PC-3 (cell line): ENCODE measurements at regions not wholly inside any gene's neighbourhood (a gene's known extent, or its start where the extent isn't known, plus 50 kb on each side); places are given as distances from the start of the nearest gene placed in this dataset.

ENCODE experiments used
- ATAC-seq: fragments of 200-7000 bp; cut with Tn5 transposase; 2 replicates; pipeline ENCODE4 v1.9.1; 2020; ENCODE audit warnings: mild to moderate bottlenecking, moderate library complexity
- BruUV-seq: library from RNA; stranded (reverse); fragments of 400-500 nt; replicated peaks from 2 replicates; lab custom pipeline; 2021; lab: Mats Ljungman, UMichigan
- CTCF ChIA-PET: fragments of 300-600 bp; sonication (Branson Sonifier 250); formaldehyde crosslinking; loops from one replicate; lab custom pipeline; 2022; ENCODE audit warnings: antibody characterized with exemption; lab: Charles Lee
- POLR2A ChIA-PET: fragments of 300-600 bp; sonication (Branson Sonifier 250); formaldehyde crosslinking; loops from one replicate; lab custom pipeline; 2022; ENCODE audit warnings: antibody characterized with exemption; ENCODE audit not compliant: unreplicated experiment; lab: Charles Lee
- DNase-seq: peaks from one replicate; pipeline ENCODE4 v3.0.0-alpha.2; 2015
- H2AFZ ChIP-seq: fragments of 300-600 bp; sonication (generic); 2 replicates; pipeline ENCODE4 v1.6.0; 2016; ENCODE audit warnings: antibody characterized with exemption, low read length
- H3F3A ChIP-seq: fragments of 300-600 bp; sonication (generic); one replicate; pipeline ENCODE4 v1.6.0; 2017; ENCODE audit warnings: antibody characterized with exemption, low read length, control low read depth, mild to moderate bottlenecking; ENCODE audit not compliant: unreplicated experiment
- H3K27ac ChIP-seq: fragments of 300-600 bp; sonication (generic); 2 replicates; pipeline ENCODE4 v1.5.1; 2016; ENCODE audit warnings: mild to moderate bottlenecking, low read length
- H3K27me3 ChIP-seq: fragments of 300-600 bp; sonication (generic); 2 replicates; pipeline ENCODE4 v1.6.1; 2016; ENCODE audit warnings: low read length, mixed read lengths
- H3K36me3 ChIP-seq: fragments of 300-600 bp; sonication (generic); 2 replicates; pipeline ENCODE4 v1.6.1; 2016; ENCODE audit warnings: low read depth, mixed run types, low read length, mixed read lengths
- H3K4me1 ChIP-seq: fragments of 300-600 bp; sonication (generic); 2 replicates; pipeline ENCODE4 v1.5.1; 2016; ENCODE audit warnings: low read length; ENCODE audit not compliant: insufficient read depth
- H3K4me2 ChIP-seq: fragments of 300-600 bp; sonication (generic); 2 replicates; pipeline ENCODE4 v1.6.0; 2016; ENCODE audit warnings: low read length
- H3K4me3 ChIP-seq: fragments of 300-600 bp; sonication (generic); 2 replicates; pipeline ENCODE4 v1.5.1; 2016; ENCODE audit warnings: mild to moderate bottlenecking, low read length, mixed read lengths
- H3K79me2 ChIP-seq: fragments of 300-600 bp; sonication (generic); 2 replicates; pipeline ENCODE4 v1.6.1; 2017; ENCODE audit warnings: low read length, mixed read lengths
- H3K9ac ChIP-seq: fragments of 300-600 bp; sonication (generic); 2 replicates; pipeline ENCODE4 v1.6.0; 2016; ENCODE audit warnings: mild to moderate bottlenecking, low read length
- H3K9me2 ChIP-seq: fragments of 300-600 bp; sonication (generic); replicated peaks from 2 replicates; pipeline ENCODE4 v1.6.1; 2016; ENCODE audit warnings: mixed run types, low read length, mixed read lengths
- H3K9me3 ChIP-seq: fragments of 300-600 bp; sonication (generic); 2 replicates; pipeline ENCODE4 v1.6.1; 2016; ENCODE audit warnings: low read length, mixed read lengths
- H4K20me1 ChIP-seq: fragments of 300-600 bp; sonication (generic); 2 replicates; pipeline ENCODE4 v1.6.1; 2016; ENCODE audit warnings: low read length, mixed read lengths
- CTCF ChIP-seq: fragments of 300-600 bp; sonication (generic); conservative IDR thresholded peaks from 2 replicates; pipeline ENCODE4 v1.5.1; 2017; ENCODE audit warnings: antibody characterized with exemption, low read depth, mild to moderate bottlenecking, low read length
- EZH2 ChIP-seq: fragments of 300-600 bp; sonication (generic); IDR thresholded peaks from one replicate; pipeline ENCODE4 v1.6.1; 2017; ENCODE audit warnings: antibody characterized with exemption, mild to moderate bottlenecking, low read length; ENCODE audit not compliant: unreplicated experiment
- EZH2phosphoT487 ChIP-seq: fragments of 300-600 bp; sonication (generic); IDR thresholded peaks from 2 replicates; pipeline ENCODE4 v1.6.1; 2018; ENCODE audit warnings: mild to moderate bottlenecking, antibody characterized with exemption, low read length, borderline replicate concordance
- intact Hi-C: fragments of 100-400 bp; cut with micrococcal nuclease; formaldehyde crosslinking; loops from 2 replicates; pipeline ENCODE4 v1.9.0; 2023

DNA sequence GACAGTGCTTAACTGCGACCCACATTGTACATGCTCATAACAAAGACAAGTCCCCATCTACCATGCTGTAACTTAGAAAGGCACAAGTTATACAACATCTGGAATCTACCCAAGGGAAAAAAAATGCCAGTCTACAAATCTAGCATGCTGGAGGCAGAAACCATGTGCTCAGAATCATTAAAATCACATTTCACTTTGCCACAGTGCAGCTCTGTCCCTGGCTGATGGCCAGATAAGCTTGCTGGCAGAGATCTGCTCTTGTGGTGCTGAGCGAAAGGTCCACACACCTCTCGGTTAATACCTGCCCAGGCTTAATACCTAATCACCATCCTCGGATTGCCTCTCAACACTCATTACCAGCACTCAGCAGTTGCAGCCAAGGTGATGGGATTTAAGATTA, 74.1 kb upstream of the UQCRFS1 start:
- Histone ChIP-seq H3K9me2 (no peaks in the 10 kb centered on the region), H3K4me3 (no peak overlapping the region), H2AFZ (no peak overlapping the region), H4K20me1 (no peaks in the 10 kb centered on the region), H3F3A (no peaks in the 10 kb centered on the region), H3K27ac (no peak overlapping the region), H3K4me2 (no peak overlapping the region), H3K9ac (no peak overlapping the region), H3K9me3 (no peaks in the 10 kb centered on the region), H3K36me3 (no peaks in the 10 kb centered on the region), H3K4me1 (no peaks in the 10 kb centered on the region), H3K79me2 (no peaks in the 10 kb centered on the region), H3K27me3 (no peaks in the 10 kb centered on the region)
- BruUV-seq = no TSS peak
- intact Hi-C loops = no loop called here
- ChIA-PET POLR2A (no interaction called here), CTCF (no interaction called here)
- DNase-seq (no peak), ATAC-seq (no peak)
- TF ChIP-seq EZH2 (no peak), EZH2phosphoT487 (no peak), CTCF (no peak)

GRCh38 chr19:29288256-29288655, 75.3 kb upstream of the UQCRFS1 start:
- Histone ChIP-seq H3K27me3 (no peaks in the 10 kb centered on the region), H2AFZ (no peak overlapping the region), H3K9me3 (no peaks in the 10 kb centered on the region), H3K9ac (no peak overlapping the region), H3K4me3 (no peak overlapping the region), H3K27ac (no peak overlapping the region), H3K4me1 (no peaks in the 10 kb centered on the region), H3K79me2 (no peaks in the 10 kb centered on the region), H3K4me2 (no peak overlapping the region), H4K20me1 (no peaks in the 10 kb centered on the region), H3K9me2 (no peaks in the 10 kb centered on the region), H3F3A (no peaks in the 10 kb centered on the region), H3K36me3 (no peaks in the 10 kb centered on the region)
- DNase-seq = no peak
- TF ChIP-seq EZH2phosphoT487 (no peak), CTCF (no peak), EZH2 (no peak)
- CTCF ChIA-PET = no interaction called here
- BruUV-seq = no TSS peak
- no peak for ATAC-seq
- POLR2A ChIA-PET = no interaction called here
- intact Hi-C loops = no loop called here

DNA sequence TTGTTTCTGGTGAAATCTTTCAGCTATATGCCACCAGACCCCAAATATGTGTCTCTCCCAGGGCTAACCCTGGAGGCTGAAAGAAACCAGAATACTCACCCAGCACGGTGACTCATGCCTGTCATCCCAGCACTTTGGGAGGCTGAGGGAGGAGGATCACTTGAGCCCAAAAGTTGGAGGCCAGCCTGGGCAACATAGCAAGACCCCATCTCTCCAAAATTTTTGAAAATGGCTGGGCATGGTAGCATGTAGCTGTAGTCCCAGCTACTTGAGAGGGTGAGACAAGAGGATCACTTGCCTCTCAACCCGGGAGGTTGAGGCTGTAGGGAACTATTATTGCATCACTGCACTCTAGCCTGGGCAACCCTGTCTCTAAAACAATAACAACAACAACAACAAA, 76.1 kb upstream of the UQCRFS1 start:
- Histone ChIP-seq H3K27me3 (no peaks in the 10 kb centered on the region), H3F3A (no peaks in the 10 kb centered on the region), H3K4me3 (no peak overlapping the region), H2AFZ (no peak overlapping the region), H4K20me1 (no peaks in the 10 kb centered on the region), H3K36me3 (no peaks in the 10 kb centered on the region), H3K9ac (no peak overlapping the region), H3K79me2 (no peaks in the 10 kb centered on the region), H3K4me2 (no peak overlapping the region), H3K9me3 (no peaks in the 10 kb centered on the region), H3K9me2 (no peaks in the 10 kb centered on the region), H3K27ac (no peak overlapping the region), H3K4me1 (no peaks in the 10 kb centered on the region)
- ChIA-PET POLR2A (no interaction called here), CTCF (no interaction called here)
- TF ChIP-seq EZH2phosphoT487 = no peak
- TF ChIP-seq EZH2 = no peak
- ATAC-seq (no peak), DNase-seq (no peak)
- BruUV-seq = no TSS peak
- intact Hi-C loops = no loop called here
